ENCODE measurements at regions not wholly inside any gene's neighbourhood (a gene's known extent, or its start where the extent isn't known, plus 50 kb on each side); places are given as distances from the start of the nearest gene placed in this dataset.
"Not testable (repeated sequence)": the region's sequence is repeated elsewhere in the genome, so short reads cannot be mapped to it uniquely, and the experiment has no call there.

DNA sequence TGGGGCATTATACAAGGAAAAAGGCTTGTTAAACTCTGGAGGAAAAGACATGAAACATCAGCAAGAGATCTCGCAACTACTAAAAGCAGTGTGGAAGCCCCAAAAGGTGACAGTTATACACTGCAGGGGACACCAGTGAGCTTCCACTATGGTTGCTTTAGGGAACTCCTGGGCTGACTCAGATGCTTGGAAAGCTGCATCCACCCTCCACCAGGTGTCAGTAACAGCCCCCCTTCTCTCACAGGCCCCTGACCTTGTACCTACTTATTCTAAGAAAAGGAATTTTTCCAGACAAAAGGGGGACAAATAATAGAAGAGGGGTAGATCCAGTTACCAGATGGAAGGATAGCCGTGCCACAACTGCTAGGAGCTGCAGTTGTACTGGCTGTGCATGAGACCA lies 154.4 kb upstream of the COX7C start:
- Histone ChIP-seq H3K27me3 (no peaks in the 10 kb centered on the region), H3K4me3 (no peak overlapping the region), H3K4me1 (no peaks in the 10 kb centered on the region), H3K27ac (no peak overlapping the region), H3K36me3 (no peaks in the 10 kb centered on the region), H3K9me3 (peaks cover 28 to 30% of the 10 kb centered on the region in 2 donors)
- TF ChIP-seq, protein P1, sequence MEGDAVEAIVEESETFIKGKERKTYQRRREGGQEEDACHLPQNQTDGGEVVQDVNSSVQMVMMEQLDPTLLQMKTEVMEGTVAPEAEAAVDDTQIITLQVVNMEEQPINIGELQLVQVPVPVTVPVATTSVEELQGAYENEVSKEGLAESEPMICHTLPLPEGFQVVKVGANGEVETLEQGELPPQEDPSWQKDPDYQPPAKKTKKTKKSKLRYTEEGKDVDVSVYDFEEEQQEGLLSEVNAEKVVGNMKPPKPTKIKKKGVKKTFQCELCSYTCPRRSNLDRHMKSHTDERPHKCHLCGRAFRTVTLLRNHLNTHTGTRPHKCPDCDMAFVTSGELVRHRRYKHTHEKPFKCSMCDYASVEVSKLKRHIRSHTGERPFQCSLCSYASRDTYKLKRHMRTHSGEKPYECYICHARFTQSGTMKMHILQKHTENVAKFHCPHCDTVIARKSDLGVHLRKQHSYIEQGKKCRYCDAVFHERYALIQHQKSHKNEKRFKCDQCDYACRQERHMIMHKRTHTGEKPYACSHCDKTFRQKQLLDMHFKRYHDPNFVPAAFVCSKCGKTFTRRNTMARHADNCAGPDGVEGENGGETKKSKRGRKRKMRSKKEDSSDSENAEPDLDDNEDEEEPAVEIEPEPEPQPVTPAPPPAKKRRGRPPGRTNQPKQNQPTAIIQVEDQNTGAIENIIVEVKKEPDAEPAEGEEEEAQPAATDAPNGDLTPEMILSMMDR (IDR thresholded peaks at IDR 0.05), result no peak
- TF ChIP-seq POLR2A (IDR thresholded peaks at IDR 0.05), result no peak
- no peak for TF ChIP-seq POLR2AphosphoS5 (IDR thresholded peaks at IDR 0.05)
- intact Hi-C loops (cut with DNase I; ENCODE audit: low total_unique reads), result no loop called here
- DNase-seq (ENCODE audit: low spot score in 2 of 2), result no peak

DNA sequence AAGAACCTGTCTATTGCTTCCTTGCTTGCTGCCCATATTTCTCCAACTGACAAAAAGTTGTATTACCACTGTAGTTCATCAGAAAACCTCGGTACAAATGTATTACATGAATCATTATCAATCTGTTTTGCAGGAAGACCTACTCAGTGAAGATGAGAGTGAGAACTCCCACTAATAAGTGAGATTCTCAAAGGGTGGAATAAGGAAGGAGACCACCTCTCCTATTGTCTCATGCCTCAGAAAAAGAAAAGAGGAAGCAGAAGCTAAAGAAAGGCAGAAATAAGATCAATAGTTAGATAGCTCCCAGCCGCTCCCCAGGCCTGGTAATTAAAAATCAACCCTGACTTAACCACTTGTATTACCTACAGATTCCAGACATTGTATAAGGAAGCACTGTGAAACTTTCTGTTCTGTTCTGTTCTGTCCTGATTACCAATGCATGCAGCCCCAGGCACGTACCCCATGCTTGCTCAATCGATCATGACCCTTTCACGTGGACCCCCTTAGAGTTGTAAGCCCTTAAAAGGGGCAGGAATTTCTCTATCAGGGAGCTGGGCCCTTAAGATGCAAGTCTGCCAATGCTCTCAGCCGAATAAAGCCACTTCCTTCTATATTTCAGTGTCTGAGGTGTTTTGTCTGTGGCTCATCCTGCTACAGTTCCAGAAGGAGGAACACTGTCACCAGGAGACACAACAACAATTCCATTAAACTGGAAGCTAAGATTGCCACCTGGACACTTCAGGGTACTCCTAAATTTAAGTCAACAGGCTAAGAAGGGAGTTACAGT lies 152.5 kb upstream of the COX7C start:
- Histone ChIP-seq H3K9me3 (peaks cover 28 to 30% of the 10 kb centered on the region in 2 donors), H3K27me3 (no peaks in the 10 kb centered on the region), H3K4me1 (no peaks in the 10 kb centered on the region), H3K4me3 (no peak overlapping the region), H3K27ac (no peak overlapping the region), H3K36me3 (no peaks in the 10 kb centered on the region)
- intact Hi-C loops (cut with DNase I; ENCODE audit: low total_unique reads), result no loop called here
- no peak for DNase-seq (ENCODE audit: low spot score in 2 of 2)
- TF ChIP-seq POLR2AphosphoS5 (IDR thresholded peaks at IDR 0.05), result no peak
- TF ChIP-seq, protein P1 (IDR thresholded peaks at IDR 0.05), result no peak

DNA sequence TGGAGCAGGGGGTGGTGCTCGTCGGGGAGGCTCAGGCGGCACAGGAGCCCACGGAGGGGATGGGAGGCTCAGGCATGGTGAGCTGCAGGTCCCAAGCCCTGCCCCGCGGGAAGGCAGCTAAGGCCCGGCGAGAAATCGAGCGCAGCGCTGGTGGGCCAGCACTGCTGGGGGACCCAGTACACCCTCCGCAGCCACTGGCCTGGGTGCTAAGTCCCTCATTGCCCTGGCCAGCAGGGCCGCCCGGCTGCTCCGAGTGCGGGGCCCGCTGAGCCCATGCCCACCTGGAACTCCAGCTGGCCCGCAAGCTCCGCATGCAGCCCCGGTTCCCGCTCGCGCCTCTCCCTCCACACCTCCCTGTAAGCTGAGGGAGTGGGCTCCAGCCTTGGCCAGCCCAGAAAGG lies 151.0 kb upstream of the COX7C start:
- intact Hi-C loops (cut with DNase I; ENCODE audit: low total_unique reads); H3K27me3 ChIP-seq; DNase-seq (ENCODE audit: low spot score in 2 of 2); H3K36me3 ChIP-seq; H3K4me3 ChIP-seq; H3K27ac ChIP-seq; H3K4me1 ChIP-seq: not testable (repeated sequence)
- H3K9me3 ChIP-seq, result peaks cover 28 to 30% of the 10 kb centered on the region in 2 donors

GRCh38 chr5:86482008-86482407 lies 135.7 kb upstream of the COX7C start:
- H3K27ac ChIP-seq, result no peak overlapping the region

GRCh38 chr5:86493777-86494176 lies 124.0 kb upstream of the COX7C start:
- H3K36me3 ChIP-seq, result no peaks in the 10 kb centered on the region
- TF ChIP-seq POLR2AphosphoS5 (IDR thresholded peaks at IDR 0.05), result no peak
- TF ChIP-seq, protein P1 (IDR thresholded peaks at IDR 0.05), result no peak
- no peaks in the 10 kb centered on the region for H3K9me3 ChIP-seq
- intact Hi-C loops (cut with DNase I; ENCODE audit: low total_unique reads), result loop anchor here (5.0 kb wide), 1 partner anchor 289 kb away; no protein-coding TSS in a partner anchor
- no peaks in the 10 kb centered on the region for H3K4me1 ChIP-seq
- H3K27me3 ChIP-seq, result no peaks in the 10 kb centered on the region
- no peak overlapping the region for H3K4me3 ChIP-seq
- DNase-seq (ENCODE audit: low spot score in 2 of 2), result no peak
- no peak overlapping the region for H3K27ac ChIP-seq

More at GRCh38 chr5:86482008-86482407, 135.7 kb upstream of the COX7C start:
- no peak for TF ChIP-seq POLR2A (IDR thresholded peaks at IDR 0.05)
- TF ChIP-seq, protein P1 (IDR thresholded peaks at IDR 0.05), result no peak
- TF ChIP-seq POLR2AphosphoS5 (IDR thresholded peaks at IDR 0.05), result no peak
- no peaks in the 10 kb centered on the region for H3K27me3 ChIP-seq
- intact Hi-C loops (cut with DNase I; ENCODE audit: low total_unique reads), result no loop called here
- H3K4me1 ChIP-seq, result no peaks in the 10 kb centered on the region
- DNase-seq (ENCODE audit: low spot score in 2 of 2), result no peak
- no peaks in the 10 kb centered on the region for H3K36me3 ChIP-seq
- no peak overlapping the region for H3K4me3 ChIP-seq
- H3K9me3 ChIP-seq, result no peaks in the 10 kb centered on the region
